ENCODE measurements at regions not wholly inside any gene's neighbourhood (a gene's known extent, or its start where the extent isn't known, plus 50 kb on each side); places are given as distances from the start of the nearest gene placed in this dataset.

GRCh38 chr9:7608261-7608660 is 191.3 kb downstream of the DMAC1 start:
- Histone ChIP-seq H4K20me1 (ENCODE audit: control insufficient read depth, extremely low read depth, insufficient read depth, low read length) (no peaks in the 10 kb centered on the region), H3K4me3 (ENCODE audit: control insufficient read depth in 2 of 3, extremely low read depth in 1 of 3, insufficient read depth in 2 of 3, low read depth in 1 of 3, low read length in 3 of 3) (no peak overlapping the region), H3K36me3 (ENCODE audit: control insufficient read depth in 2 of 2, extremely low read depth in 1 of 2, insufficient read depth in 2 of 2, low read length in 2 of 2) (no peaks in the 10 kb centered on the region), H3K4me2 (ENCODE audit: control insufficient read depth, extremely low read depth, insufficient read depth, low read depth, low read length) (no peak overlapping the region), H3K79me2 (ENCODE audit: control insufficient read depth, insufficient read depth, low read length) (no peaks in the 10 kb centered on the region), H3K27ac (ENCODE audit: control insufficient read depth, insufficient read depth, low read length) (no peak overlapping the region), H3K4me1 (ENCODE audit: control insufficient read depth, extremely low read depth, insufficient read depth, low read length) (no peaks in the 10 kb centered on the region), H3K9me3 (ENCODE audit: control insufficient read depth, low read depth, low read length) (no peaks in the 10 kb centered on the region), H3K9ac (ENCODE audit: control insufficient read depth, extremely low read depth, insufficient read depth, low read length) (no peak overlapping the region), H3K9me1 (ENCODE audit: control insufficient read depth, extremely low read depth, insufficient read depth, low read length) (no peaks in the 10 kb centered on the region), H3K27me3 (ENCODE audit: control insufficient read depth, extremely low read depth, insufficient read depth, low read length) (no peaks in the 10 kb centered on the region), H2AFZ (ENCODE audit: control insufficient read depth, low read length) (no peak overlapping the region)
- FAIRE-seq (no peak), DNase-seq (ENCODE audit: low read depth, low spot score) (no peak)
- TF ChIP-seq CTCF (optimal IDR thresholded peaks at IDR 0.05 in 1 of 3, IDR thresholded peaks at IDR 0.05 in 1 of 3, conservative IDR thresholded peaks at IDR 0.05 in 1 of 3; ENCODE audit: extremely low read depth in 1 of 3, insufficient read depth in 2 of 3, low read length in 3 of 3) (no peak), EZH2 (IDR thresholded peaks at IDR 0.05; ENCODE audit: low read length) (no peak)
- dilution Hi-C loops (cut with MboI; ENCODE audit: extremely low pct_ligation_motif_present, low sequenced_read_pairs), result no loop called here

- Histone ChIP-seq H3K4me1 (ENCODE audit: control insufficient read depth, extremely low read depth, insufficient read depth, low read length) (no peaks in the 10 kb centered on the region), H3K4me2 (ENCODE audit: control insufficient read depth, extremely low read depth, insufficient read depth, low read depth, low read length) (no peak overlapping the region), H3K79me2 (ENCODE audit: control insufficient read depth, insufficient read depth, low read length) (no peaks in the 10 kb centered on the region), H4K20me1 (ENCODE audit: control insufficient read depth, extremely low read depth, insufficient read depth, low read length) (no peaks in the 10 kb centered on the region), H3K27ac (ENCODE audit: control insufficient read depth, insufficient read depth, low read length) (no peak overlapping the region), H3K27me3 (ENCODE audit: control insufficient read depth, extremely low read depth, insufficient read depth, low read length) (no peaks in the 10 kb centered on the region), H3K9ac (ENCODE audit: control insufficient read depth, extremely low read depth, insufficient read depth, low read length) (no peak overlapping the region), H3K9me3 (ENCODE audit: control insufficient read depth, low read depth, low read length) (no peaks in the 10 kb centered on the region), H3K4me3 (ENCODE audit: control insufficient read depth in 2 of 3, extremely low read depth in 1 of 3, insufficient read depth in 2 of 3, low read depth in 1 of 3, low read length in 3 of 3) (no peak overlapping the region), H3K9me1 (ENCODE audit: control insufficient read depth, extremely low read depth, insufficient read depth, low read length) (no peaks in the 10 kb centered on the region), H3K36me3 (ENCODE audit: control insufficient read depth in 2 of 2, extremely low read depth in 1 of 2, insufficient read depth in 2 of 2, low read length in 2 of 2) (no peaks in the 10 kb centered on the region), H2AFZ (ENCODE audit: control insufficient read depth, low read length) (no peak overlapping the region)
- DNase-seq (ENCODE audit: low read depth, low spot score) (no peak), FAIRE-seq (no peak)
- dilution Hi-C loops (cut with MboI; ENCODE audit: extremely low pct_ligation_motif_present, low sequenced_read_pairs), result no loop called here
- TF ChIP-seq EZH2 (IDR thresholded peaks at IDR 0.05; ENCODE audit: low read length), result no peak
- TF ChIP-seq CTCF (optimal IDR thresholded peaks at IDR 0.05 in 1 of 3, IDR thresholded peaks at IDR 0.05 in 1 of 3, conservative IDR thresholded peaks at IDR 0.05 in 1 of 3; ENCODE audit: extremely low read depth in 1 of 3, insufficient read depth in 2 of 3, low read length in 3 of 3), result no peak
These were observed 192.2 kb downstream of the DMAC1 start for GRCh38 chr9:7607421-7607820.

Measured in keratinocyte (primary cell).